Vagina (tissue), 2 donors: ENCODE measurements at regions not wholly inside any gene's neighbourhood (a gene's known extent, or its start where the extent isn't known, plus 50 kb on each side); places are given as distances from the start of the nearest gene placed in this dataset.
"Not testable (repeated sequence)": the region's sequence is repeated elsewhere in the genome, so short reads cannot be mapped to it uniquely, and the experiment has no call there.

ENCODE experiments used
- POLR2A ChIP-seq, 2 donors: fragments of 450-650 bp; IDR thresholded peaks; one replicate each; pipeline ENCODE4 v1.6.1; 2017; ENCODE audit warnings: antibody characterized with exemption in 2 of 2, mild to moderate bottlenecking in 2 of 2, moderate library complexity in 2 of 2
- POLR2AphosphoS5 ChIP-seq, 2 donors: sonication (generic); formaldehyde crosslinking; IDR thresholded peaks; one replicate each; pipeline ENCODE4 v1.9.0; 2017; ENCODE audit warnings: antibody characterized with exemption in 2 of 2, mild to moderate bottlenecking in 2 of 2, low read depth in 1 of 2; ENCODE audit not compliant: insufficient read depth in 1 of 2
- TF ChIP-seq, protein P1 (sequence below), 3 experiments: fragments of 450-650 bp in 2 of 3; fragments of 200-600 bp in 1 of 3; sonication (generic) in 1 of 3; IDR thresholded peaks; one replicate each; pipeline ENCODE4 v1.5.1; 2017 to 2019; ENCODE audit warnings: antibody characterized with exemption in 3 of 3, mild to moderate bottlenecking in 2 of 3, moderate library complexity in 2 of 3

GRCh38 chr6:27549241-27549598, 76.3 kb upstream of the ZNF184 start:
- TF ChIP-seq POLR2AphosphoS5 (IDR thresholded peaks at IDR 0.05; ENCODE audit: insufficient read depth in 1 of 2, low read depth in 1 of 2); POLR2A (IDR thresholded peaks at IDR 0.05): not testable (repeated sequence)
- TF ChIP-seq, protein P1, sequence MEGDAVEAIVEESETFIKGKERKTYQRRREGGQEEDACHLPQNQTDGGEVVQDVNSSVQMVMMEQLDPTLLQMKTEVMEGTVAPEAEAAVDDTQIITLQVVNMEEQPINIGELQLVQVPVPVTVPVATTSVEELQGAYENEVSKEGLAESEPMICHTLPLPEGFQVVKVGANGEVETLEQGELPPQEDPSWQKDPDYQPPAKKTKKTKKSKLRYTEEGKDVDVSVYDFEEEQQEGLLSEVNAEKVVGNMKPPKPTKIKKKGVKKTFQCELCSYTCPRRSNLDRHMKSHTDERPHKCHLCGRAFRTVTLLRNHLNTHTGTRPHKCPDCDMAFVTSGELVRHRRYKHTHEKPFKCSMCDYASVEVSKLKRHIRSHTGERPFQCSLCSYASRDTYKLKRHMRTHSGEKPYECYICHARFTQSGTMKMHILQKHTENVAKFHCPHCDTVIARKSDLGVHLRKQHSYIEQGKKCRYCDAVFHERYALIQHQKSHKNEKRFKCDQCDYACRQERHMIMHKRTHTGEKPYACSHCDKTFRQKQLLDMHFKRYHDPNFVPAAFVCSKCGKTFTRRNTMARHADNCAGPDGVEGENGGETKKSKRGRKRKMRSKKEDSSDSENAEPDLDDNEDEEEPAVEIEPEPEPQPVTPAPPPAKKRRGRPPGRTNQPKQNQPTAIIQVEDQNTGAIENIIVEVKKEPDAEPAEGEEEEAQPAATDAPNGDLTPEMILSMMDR (IDR thresholded peaks at IDR 0.05), result not testable (repeated sequence)
